Bone marrow (tissue), 2 donors: ENCODE measurements at regions not wholly inside any gene's neighbourhood (a gene's known extent, or its start where the extent isn't known, plus 50 kb on each side); places are given as distances from the start of the nearest gene placed in this dataset.
A peak's percentile ranks its signal among the peaks of the same experiment; 100 is the strongest.
"Not testable (repeated sequence)": the region's sequence is repeated elsewhere in the genome, so short reads cannot be mapped to it uniquely, and the experiment has no call there.

Experiments
- DNase-seq, 2 donors: peaks; one replicate each; lab custom pipeline; 2025; lab: John Stamatoyannopoulos, UW

- no peak for DNase-seq
Observed at GRCh38 chr5:77909237-77909636, 133.1 kb upstream of the TBCA start.

- DNase-seq: no peak
Observed at GRCh38 chr5:77908787-77909186, 132.6 kb upstream of the TBCA start.

- no peak for DNase-seq
Observed at GRCh38 chr5:77907786-77908185, 131.6 kb upstream of the TBCA start.

- no peak for DNase-seq
Observed at GRCh38 chr5:77906806-77907205, 130.7 kb upstream of the TBCA start.

- DNase-seq: no peak
Observed at GRCh38 chr5:77904362-77904761, 128.2 kb upstream of the TBCA start.

GRCh38 chr5:77900691-77901090, 124.6 kb upstream of the TBCA start:
- DNase-seq: no peak

- no peak for DNase-seq
Observed at GRCh38 chr5:77898385-77898784, 122.2 kb upstream of the TBCA start.

- DNase-seq: no peak
Observed at GRCh38 chr5:77896338-77896737, 120.2 kb upstream of the TBCA start.

GRCh38 chr5:77894103-77894502, 118.0 kb upstream of the TBCA start:
- DNase-seq: not testable (repeated sequence)

- DNase-seq: no peak
Observed at GRCh38 chr5:77893225-77893860, 117.2 kb upstream of the TBCA start.

- no peak for DNase-seq
Observed at GRCh38 chr5:77892061-77893010, 116.2 kb upstream of the TBCA start.

- DNase-seq: no peak
Observed at GRCh38 chr5:77885519-77885918, 109.4 kb upstream of the TBCA start.

- peak in 1 of 2 donors; percentile 2 for DNase-seq
Observed at GRCh38 chr5:77882670-77883257, 106.6 kb upstream of the TBCA start.

GRCh38 chr5:77881528-77881927, 105.4 kb upstream of the TBCA start:
- no peak for DNase-seq

- DNase-seq: no peak
Observed at GRCh38 chr5:77877516-77878355, 101.6 kb upstream of the TBCA start.

GRCh38 chr5:77876862-77877502, 100.8 kb upstream of the TBCA start:
- no peak for DNase-seq

GRCh38 chr5:77876316-77876715, 100.2 kb upstream of the TBCA start:
- DNase-seq: no peak

- DNase-seq: no peak
Observed at GRCh38 chr5:77874691-77875090, 98.6 kb upstream of the TBCA start.

GRCh38 chr5:77873239-77873638, 97.1 kb upstream of the TBCA start:
- DNase-seq: no peak

- no peak for DNase-seq
Observed at GRCh38 chr5:77871946-77872345, 95.8 kb upstream of the TBCA start.

- no peak for DNase-seq
Observed at GRCh38 chr5:77871016-77871415, 94.9 kb upstream of the TBCA start.
